ENCODE measurements at regions not wholly inside any gene's neighbourhood (a gene's known extent, or its start where the extent isn't known, plus 50 kb on each side); places are given as distances from the start of the nearest gene placed in this dataset.

DNA sequence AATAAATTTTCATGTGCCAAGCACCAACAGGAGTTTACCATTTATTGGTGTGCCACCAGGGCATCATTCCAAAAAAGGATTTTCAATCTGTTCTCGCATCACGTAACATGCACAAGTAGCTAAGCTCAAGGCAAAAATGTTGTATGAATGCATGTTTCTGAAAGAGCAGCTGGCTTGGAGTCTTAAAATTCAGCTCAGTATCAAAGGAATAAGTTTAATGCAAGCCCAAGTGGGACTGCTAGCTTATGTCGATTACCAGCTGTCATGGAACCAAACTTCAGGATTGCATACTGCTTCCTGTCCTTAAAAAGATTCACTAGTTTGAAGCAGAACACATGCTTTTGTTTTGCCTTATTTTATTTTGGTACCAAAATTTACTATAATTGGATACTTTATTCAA lies 437.0 kb downstream of the FSCB start:
- TF ChIP-seq FOXM1 (IDR thresholded peaks at IDR 0.05; ENCODE audit: low read depth): no peak
- TF ChIP-seq, protein P1, sequence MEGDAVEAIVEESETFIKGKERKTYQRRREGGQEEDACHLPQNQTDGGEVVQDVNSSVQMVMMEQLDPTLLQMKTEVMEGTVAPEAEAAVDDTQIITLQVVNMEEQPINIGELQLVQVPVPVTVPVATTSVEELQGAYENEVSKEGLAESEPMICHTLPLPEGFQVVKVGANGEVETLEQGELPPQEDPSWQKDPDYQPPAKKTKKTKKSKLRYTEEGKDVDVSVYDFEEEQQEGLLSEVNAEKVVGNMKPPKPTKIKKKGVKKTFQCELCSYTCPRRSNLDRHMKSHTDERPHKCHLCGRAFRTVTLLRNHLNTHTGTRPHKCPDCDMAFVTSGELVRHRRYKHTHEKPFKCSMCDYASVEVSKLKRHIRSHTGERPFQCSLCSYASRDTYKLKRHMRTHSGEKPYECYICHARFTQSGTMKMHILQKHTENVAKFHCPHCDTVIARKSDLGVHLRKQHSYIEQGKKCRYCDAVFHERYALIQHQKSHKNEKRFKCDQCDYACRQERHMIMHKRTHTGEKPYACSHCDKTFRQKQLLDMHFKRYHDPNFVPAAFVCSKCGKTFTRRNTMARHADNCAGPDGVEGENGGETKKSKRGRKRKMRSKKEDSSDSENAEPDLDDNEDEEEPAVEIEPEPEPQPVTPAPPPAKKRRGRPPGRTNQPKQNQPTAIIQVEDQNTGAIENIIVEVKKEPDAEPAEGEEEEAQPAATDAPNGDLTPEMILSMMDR (IDR thresholded peaks at IDR 0.05): no peak
- TF ChIP-seq EZH2phosphoT487 (IDR thresholded peaks at IDR 0.05; ENCODE audit: borderline replicate concordance, low read depth): no peak
- TF ChIP-seq, protein P2, sequence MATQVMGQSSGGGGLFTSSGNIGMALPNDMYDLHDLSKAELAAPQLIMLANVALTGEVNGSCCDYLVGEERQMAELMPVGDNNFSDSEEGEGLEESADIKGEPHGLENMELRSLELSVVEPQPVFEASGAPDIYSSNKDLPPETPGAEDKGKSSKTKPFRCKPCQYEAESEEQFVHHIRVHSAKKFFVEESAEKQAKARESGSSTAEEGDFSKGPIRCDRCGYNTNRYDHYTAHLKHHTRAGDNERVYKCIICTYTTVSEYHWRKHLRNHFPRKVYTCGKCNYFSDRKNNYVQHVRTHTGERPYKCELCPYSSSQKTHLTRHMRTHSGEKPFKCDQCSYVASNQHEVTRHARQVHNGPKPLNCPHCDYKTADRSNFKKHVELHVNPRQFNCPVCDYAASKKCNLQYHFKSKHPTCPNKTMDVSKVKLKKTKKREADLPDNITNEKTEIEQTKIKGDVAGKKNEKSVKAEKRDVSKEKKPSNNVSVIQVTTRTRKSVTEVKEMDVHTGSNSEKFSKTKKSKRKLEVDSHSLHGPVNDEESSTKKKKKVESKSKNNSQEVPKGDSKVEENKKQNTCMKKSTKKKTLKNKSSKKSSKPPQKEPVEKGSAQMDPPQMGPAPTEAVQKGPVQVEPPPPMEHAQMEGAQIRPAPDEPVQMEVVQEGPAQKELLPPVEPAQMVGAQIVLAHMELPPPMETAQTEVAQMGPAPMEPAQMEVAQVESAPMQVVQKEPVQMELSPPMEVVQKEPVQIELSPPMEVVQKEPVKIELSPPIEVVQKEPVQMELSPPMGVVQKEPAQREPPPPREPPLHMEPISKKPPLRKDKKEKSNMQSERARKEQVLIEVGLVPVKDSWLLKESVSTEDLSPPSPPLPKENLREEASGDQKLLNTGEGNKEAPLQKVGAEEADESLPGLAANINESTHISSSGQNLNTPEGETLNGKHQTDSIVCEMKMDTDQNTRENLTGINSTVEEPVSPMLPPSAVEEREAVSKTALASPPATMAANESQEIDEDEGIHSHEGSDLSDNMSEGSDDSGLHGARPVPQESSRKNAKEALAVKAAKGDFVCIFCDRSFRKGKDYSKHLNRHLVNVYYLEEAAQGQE (IDR thresholded peaks at IDR 0.05; ENCODE audit: low read depth, low read length): no peak
- no peak for TF ChIP-seq EP300 (IDR thresholded peaks at IDR 0.05; ENCODE audit: borderline replicate concordance in 1 of 2, low read depth in 1 of 2, low read length in 1 of 2)
- TF ChIP-seq JUND (IDR thresholded peaks at IDR 0.05): no peak
- TF ChIP-seq SMC3 (IDR thresholded peaks at IDR 0.05; ENCODE audit: low read depth, low read length): no peak
- TF ChIP-seq SIN3A (IDR thresholded peaks at IDR 0.05; ENCODE audit: borderline replicate concordance, low read depth, low read length): no peak
- no peak for TF ChIP-seq RAD21 (IDR thresholded peaks at IDR 0.05; ENCODE audit: low read length)
- TF ChIP-seq, protein P3, sequence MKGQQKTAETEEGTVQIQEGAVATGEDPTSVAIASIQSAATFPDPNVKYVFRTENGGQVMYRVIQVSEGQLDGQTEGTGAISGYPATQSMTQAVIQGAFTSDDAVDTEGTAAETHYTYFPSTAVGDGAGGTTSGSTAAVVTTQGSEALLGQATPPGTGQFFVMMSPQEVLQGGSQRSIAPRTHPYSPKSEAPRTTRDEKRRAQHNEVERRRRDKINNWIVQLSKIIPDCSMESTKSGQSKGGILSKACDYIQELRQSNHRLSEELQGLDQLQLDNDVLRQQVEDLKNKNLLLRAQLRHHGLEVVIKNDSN (IDR thresholded peaks at IDR 0.05; ENCODE audit: borderline replicate concordance, low read depth): no peak

Measured in SK-N-SH (cell line).